GM23338 (cell line): ENCODE measurements at regions not wholly inside any gene's neighbourhood (a gene's known extent, or its start where the extent isn't known, plus 50 kb on each side); places are given as distances from the start of the nearest gene placed in this dataset.

Source experiments
- ATAC-seq: fragments of 200-7000 bp; cut with Tn5 transposase; 3 replicates; pipeline ENCODE4 v1.9.1; 2020
- DNase-seq: peaks from one replicate; pipeline ENCODE4 v3.0.0-alpha.2; 2015; ENCODE audit warnings: low spot score
- H2AFZ ChIP-seq: fragments of 200-600 bp; sonication (generic); 2 replicates; pipeline ENCODE4 v1.8.0; 2016; ENCODE audit warnings: antibody characterized with exemption, mild to moderate bottlenecking, moderate library complexity
- H3F3A ChIP-seq: fragments of 200-600 bp; sonication (generic); replicated peaks from 2 replicates; pipeline ENCODE4 v1.8.0; 2017; ENCODE audit warnings: antibody characterized with exemption, mixed run types, low read depth
- H3K27ac ChIP-seq: fragments of 200-600 bp; sonication (generic); 2 replicates; pipeline ENCODE4 v1.6.1; 2016; ENCODE audit warnings: low read depth
- H3K27me3 ChIP-seq: fragments of 200-600 bp; sonication (generic); 2 replicates; pipeline ENCODE4 v1.8.0; 2016; ENCODE audit warnings: mild to moderate bottlenecking, mixed run types, moderate library complexity; ENCODE audit not compliant: insufficient read depth
- H3K36me3 ChIP-seq: fragments of 200-600 bp; sonication (generic); 2 replicates; pipeline ENCODE4 v1.8.0; 2016; ENCODE audit warnings: mild to moderate bottlenecking; ENCODE audit not compliant: insufficient read depth
- H3K4me1 ChIP-seq: fragments of 200-600 bp; sonication (generic); 2 replicates; pipeline ENCODE4 v1.8.0; 2016; ENCODE audit warnings: mild to moderate bottlenecking, moderate library complexity; ENCODE audit not compliant: insufficient read depth
- H3K4me2 ChIP-seq: fragments of 200-600 bp; sonication (generic); 2 replicates; pipeline ENCODE4 v1.7.1; 2017; ENCODE audit warnings: mixed run types
- H3K4me3 ChIP-seq: fragments of 200-600 bp; sonication (generic); 2 replicates; pipeline ENCODE4 v1.6.1; 2016; ENCODE audit warnings: mixed run types
- H3K79me2 ChIP-seq: fragments of 200-600 bp; sonication (generic); replicated peaks from 2 replicates; pipeline ENCODE4 v1.8.0; 2017; ENCODE audit warnings: mild to moderate bottlenecking; ENCODE audit not compliant: insufficient read depth
- H3K9me2 ChIP-seq: fragments of 200-600 bp; sonication (generic); 2 replicates; pipeline ENCODE4 v1.8.0; 2017; ENCODE audit not compliant: insufficient read depth
- H4K20me1 ChIP-seq: fragments of 200-600 bp; sonication (generic); replicated peaks from 2 replicates; pipeline ENCODE4 v1.8.0; 2017; ENCODE audit warnings: mild to moderate bottlenecking; ENCODE audit not compliant: insufficient read depth
- H3K27ac Mint-ChIP-seq: 2 replicates; pipeline ENCODE4 v1.8.0; 2020; ENCODE audit warnings: inconsistent platforms, mild to moderate bottlenecking, moderate library complexity, mixed read lengths
- H3K27me3 Mint-ChIP-seq: 3 replicates; pipeline ENCODE4 v1.8.0; 2022; ENCODE audit warnings: low read depth, mild to moderate bottlenecking, moderate library complexity, mixed read lengths, inconsistent platforms; ENCODE audit not compliant: insufficient read depth, poor library complexity
- H3K36me3 Mint-ChIP-seq: 3 replicates; pipeline ENCODE4 v1.8.0; 2021; ENCODE audit warnings: low read depth, mild to moderate bottlenecking, inconsistent platforms, moderate library complexity, mixed read lengths
- H3K4me1 Mint-ChIP-seq: 3 replicates; pipeline ENCODE4 v1.8.0; 2020; ENCODE audit warnings: mild to moderate bottlenecking, inconsistent platforms, mixed read lengths
- H3K4me3 Mint-ChIP-seq: 3 replicates; pipeline ENCODE4 v1.8.0; 2021; ENCODE audit warnings: moderate library complexity, mild to moderate bottlenecking, inconsistent platforms, mixed read lengths
- H3K9me3 Mint-ChIP-seq: 3 replicates; pipeline ENCODE4 v1.8.0; 2020; ENCODE audit warnings: moderate library complexity, mild to moderate bottlenecking, inconsistent platforms, mixed read lengths
- CREB1 ChIP-seq: fragments of 250-450 bp; sonication (Bioruptor Pico); IDR thresholded peaks from 2 replicates; pipeline ENCODE4 v1.5.0; 2020; ENCODE audit warnings: low read depth, mild to moderate bottlenecking, moderate library complexity
- CTCF ChIP-seq, 2 experiments: fragments of 200-600 bp in 1 of 2; sonication (generic) in 1 of 2; conservative IDR thresholded peaks; 2 replicates each; pipeline versions ENCODE4 v1.5.1 to v1.6.1; 2016 to 2017; ENCODE audit warnings: antibody characterized with exemption in 2 of 2, low read depth in 2 of 2, mild to moderate bottlenecking in 2 of 2, moderate library complexity in 1 of 2
- ETS1 ChIP-seq: IDR thresholded peaks from 2 replicates; pipeline ENCODE4 v1.6.1; 2016; ENCODE audit warnings: antibody characterized with exemption
- EZH2 ChIP-seq: fragments of 200-600 bp; sonication (generic); IDR thresholded peaks from one replicate; pipeline ENCODE4 v1.8.0; 2017; ENCODE audit warnings: antibody characterized with exemption, mild to moderate bottlenecking, low read depth; ENCODE audit not compliant: unreplicated experiment
- EZH2phosphoT487 ChIP-seq: fragments of 200-600 bp; sonication (generic); IDR thresholded peaks from one replicate; pipeline ENCODE4 v1.8.1; 2018; ENCODE audit warnings: antibody characterized with exemption; ENCODE audit not compliant: unreplicated experiment
- JUNB ChIP-seq: IDR thresholded peaks from one replicate; pipeline ENCODE4 v1.6.1; 2016; ENCODE audit warnings: antibody characterized with exemption; ENCODE audit not compliant: unreplicated experiment
- NANOG ChIP-seq: IDR thresholded peaks from 2 replicates; pipeline ENCODE4 v1.6.1; 2016; ENCODE audit warnings: antibody characterized with exemption, borderline replicate concordance
- POLR2AphosphoS5 ChIP-seq: IDR thresholded peaks from 2 replicates; pipeline ENCODE4 v1.6.1; 2016; ENCODE audit warnings: antibody characterized with exemption, low read depth
- STAT1 ChIP-seq: IDR thresholded peaks from one replicate; pipeline ENCODE4 v1.6.1; 2016; ENCODE audit warnings: antibody characterized with exemption; ENCODE audit not compliant: unreplicated experiment
- ZNF114 ChIP-seq: fragments of 250-450 bp; sonication (Bioruptor Pico); IDR thresholded peaks from 2 replicates; pipeline ENCODE4 v1.5.0; 2020; ENCODE audit warnings: mild to moderate bottlenecking, moderate library complexity
- ZNF331 ChIP-seq: fragments of 250-450 bp; sonication (Bioruptor Pico); IDR thresholded peaks from 2 replicates; pipeline ENCODE4 v1.5.0; 2020; ENCODE audit warnings: low read depth, mild to moderate bottlenecking, moderate library complexity
- TF ChIP-seq, protein P1 (sequence below): fragments of 250-450 bp; sonication (Bioruptor Pico); IDR thresholded peaks from 2 replicates; pipeline ENCODE4 v1.5.0; 2020; ENCODE audit warnings: mild to moderate bottlenecking, moderate library complexity
- TF ChIP-seq, protein P2 (sequence below): IDR thresholded peaks from one replicate; pipeline ENCODE4 v1.6.1; 2018; ENCODE audit warnings: antibody characterized with exemption; ENCODE audit not compliant: unreplicated experiment

DNA sequence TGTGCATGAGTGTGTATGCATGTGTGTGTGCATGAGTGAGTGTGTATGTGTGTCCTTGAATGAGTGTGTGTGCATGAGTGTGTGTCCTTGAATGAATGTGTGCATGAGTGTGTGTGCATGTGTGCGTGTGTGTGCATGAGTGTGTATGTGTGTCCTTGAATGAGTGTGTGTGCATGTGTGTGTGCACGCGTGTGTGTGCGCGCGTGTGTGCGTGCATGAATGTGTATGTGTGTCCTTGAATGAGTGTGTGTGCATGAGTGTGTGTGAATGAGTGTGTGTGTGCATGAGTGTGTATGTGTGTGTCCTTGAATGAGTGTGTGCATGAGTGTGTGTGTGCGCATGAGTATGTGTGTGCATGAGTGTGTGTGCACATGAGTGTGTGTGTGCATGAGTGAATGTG is 271.9 kb downstream of the RNF144A start:
- no peak overlapping the region for H3K4me2 ChIP-seq
- Mint-ChIP-seq H3K4me3 (no peak overlapping the region), H3K27me3 (peaks cover 1% of the 10 kb centered on the region), H3K4me1 (peaks cover 18% of the 10 kb centered on the region; the same call in 2 of the 3 replicates), H3K36me3 (no peaks in the 10 kb centered on the region), H3K9me3 (no peaks in the 10 kb centered on the region; the same call in 2 of the 3 replicates), H3K27ac (no peak overlapping the region)
- H2AFZ ChIP-seq: no peak overlapping the region
- no peaks in the 10 kb centered on the region for H3F3A ChIP-seq
- H3K9me2 ChIP-seq: no peaks in the 10 kb centered on the region
- H3K27me3 ChIP-seq: no peaks in the 10 kb centered on the region
- no peak overlapping the region for H3K4me3 ChIP-seq
- no peak for TF ChIP-seq STAT1
- TF ChIP-seq, protein P1, sequence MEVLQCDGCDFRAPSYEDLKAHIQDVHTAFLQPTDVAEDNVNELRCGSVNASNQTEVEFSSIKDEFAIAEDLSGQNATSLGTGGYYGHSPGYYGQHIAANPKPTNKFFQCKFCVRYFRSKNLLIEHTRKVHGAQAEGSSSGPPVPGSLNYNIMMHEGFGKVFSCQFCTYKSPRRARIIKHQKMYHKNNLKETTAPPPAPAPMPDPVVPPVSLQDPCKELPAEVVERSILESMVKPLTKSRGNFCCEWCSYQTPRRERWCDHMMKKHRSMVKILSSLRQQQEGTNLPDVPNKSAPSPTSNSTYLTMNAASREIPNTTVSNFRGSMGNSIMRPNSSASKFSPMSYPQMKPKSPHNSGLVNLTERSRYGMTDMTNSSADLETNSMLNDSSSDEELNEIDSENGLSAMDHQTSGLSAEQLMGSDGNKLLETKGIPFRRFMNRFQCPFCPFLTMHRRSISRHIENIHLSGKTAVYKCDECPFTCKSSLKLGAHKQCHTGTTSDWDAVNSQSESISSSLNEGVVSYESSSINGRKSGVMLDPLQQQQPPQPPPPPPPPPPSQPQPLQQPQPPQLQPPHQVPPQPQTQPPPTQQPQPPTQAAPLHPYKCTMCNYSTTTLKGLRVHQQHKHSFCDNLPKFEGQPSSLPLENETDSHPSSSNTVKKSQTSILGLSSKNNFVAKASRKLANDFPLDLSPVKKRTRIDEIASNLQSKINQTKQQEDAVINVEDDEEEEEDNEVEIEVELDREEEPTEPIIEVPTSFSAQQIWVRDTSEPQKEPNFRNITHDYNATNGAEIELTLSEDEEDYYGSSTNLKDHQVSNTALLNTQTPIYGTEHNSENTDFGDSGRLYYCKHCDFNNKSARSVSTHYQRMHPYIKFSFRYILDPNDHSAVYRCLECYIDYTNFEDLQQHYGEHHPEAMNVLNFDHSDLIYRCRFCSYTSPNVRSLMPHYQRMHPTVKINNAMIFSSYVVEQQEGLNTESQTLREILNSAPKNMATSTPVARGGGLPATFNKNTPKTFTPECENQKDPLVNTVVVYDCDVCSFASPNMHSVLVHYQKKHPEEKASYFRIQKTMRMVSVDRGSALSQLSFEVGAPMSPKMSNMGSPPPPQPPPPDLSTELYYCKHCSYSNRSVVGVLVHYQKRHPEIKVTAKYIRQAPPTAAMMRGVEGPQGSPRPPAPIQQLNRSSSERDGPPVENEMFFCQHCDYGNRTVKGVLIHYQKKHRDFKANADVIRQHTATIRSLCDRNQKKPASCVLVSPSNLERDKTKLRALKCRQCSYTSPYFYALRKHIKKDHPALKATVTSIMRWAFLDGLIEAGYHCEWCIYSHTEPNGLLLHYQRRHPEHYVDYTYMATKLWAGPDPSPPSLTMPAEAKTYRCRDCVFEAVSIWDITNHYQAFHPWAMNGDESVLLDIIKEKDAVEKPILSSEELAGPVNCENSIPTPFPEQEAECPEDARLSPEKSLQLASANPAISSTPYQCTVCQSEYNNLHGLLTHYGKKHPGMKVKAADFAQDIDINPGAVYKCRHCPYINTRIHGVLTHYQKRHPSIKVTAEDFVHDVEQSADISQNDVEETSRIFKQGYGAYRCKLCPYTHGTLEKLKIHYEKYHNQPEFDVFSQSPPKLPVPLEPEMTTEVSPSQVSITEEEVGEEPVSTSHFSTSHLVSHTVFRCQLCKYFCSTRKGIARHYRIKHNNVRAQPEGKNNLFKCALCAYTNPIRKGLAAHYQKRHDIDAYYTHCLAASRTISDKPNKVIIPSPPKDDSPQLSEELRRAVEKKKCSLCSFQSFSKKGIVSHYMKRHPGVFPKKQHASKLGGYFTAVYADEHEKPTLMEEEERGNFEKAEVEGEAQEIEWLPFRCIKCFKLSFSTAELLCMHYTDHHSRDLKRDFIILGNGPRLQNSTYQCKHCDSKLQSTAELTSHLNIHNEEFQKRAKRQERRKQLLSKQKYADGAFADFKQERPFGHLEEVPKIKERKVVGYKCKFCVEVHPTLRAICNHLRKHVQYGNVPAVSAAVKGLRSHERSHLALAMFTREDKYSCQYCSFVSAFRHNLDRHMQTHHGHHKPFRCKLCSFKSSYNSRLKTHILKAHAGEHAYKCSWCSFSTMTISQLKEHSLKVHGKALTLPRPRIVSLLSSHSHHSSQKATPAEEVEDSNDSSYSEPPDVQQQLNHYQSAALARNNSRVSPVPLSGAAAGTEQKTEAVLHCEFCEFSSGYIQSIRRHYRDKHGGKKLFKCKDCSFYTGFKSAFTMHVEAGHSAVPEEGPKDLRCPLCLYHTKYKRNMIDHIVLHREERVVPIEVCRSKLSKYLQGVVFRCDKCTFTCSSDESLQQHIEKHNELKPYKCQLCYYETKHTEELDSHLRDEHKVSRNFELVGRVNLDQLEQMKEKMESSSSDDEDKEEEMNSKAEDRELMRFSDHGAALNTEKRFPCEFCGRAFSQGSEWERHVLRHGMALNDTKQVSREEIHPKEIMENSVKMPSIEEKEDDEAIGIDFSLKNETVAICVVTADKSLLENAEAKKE (CRISPR knock-in tag): no peak
- TF ChIP-seq ETS1: no peak
- TF ChIP-seq CTCF (conservative IDR thresholded peaks at IDR 0.05; ENCODE audit: low read depth in 2 of 2): no peak
- TF ChIP-seq CREB1: no peak
- TF ChIP-seq, protein P2, sequence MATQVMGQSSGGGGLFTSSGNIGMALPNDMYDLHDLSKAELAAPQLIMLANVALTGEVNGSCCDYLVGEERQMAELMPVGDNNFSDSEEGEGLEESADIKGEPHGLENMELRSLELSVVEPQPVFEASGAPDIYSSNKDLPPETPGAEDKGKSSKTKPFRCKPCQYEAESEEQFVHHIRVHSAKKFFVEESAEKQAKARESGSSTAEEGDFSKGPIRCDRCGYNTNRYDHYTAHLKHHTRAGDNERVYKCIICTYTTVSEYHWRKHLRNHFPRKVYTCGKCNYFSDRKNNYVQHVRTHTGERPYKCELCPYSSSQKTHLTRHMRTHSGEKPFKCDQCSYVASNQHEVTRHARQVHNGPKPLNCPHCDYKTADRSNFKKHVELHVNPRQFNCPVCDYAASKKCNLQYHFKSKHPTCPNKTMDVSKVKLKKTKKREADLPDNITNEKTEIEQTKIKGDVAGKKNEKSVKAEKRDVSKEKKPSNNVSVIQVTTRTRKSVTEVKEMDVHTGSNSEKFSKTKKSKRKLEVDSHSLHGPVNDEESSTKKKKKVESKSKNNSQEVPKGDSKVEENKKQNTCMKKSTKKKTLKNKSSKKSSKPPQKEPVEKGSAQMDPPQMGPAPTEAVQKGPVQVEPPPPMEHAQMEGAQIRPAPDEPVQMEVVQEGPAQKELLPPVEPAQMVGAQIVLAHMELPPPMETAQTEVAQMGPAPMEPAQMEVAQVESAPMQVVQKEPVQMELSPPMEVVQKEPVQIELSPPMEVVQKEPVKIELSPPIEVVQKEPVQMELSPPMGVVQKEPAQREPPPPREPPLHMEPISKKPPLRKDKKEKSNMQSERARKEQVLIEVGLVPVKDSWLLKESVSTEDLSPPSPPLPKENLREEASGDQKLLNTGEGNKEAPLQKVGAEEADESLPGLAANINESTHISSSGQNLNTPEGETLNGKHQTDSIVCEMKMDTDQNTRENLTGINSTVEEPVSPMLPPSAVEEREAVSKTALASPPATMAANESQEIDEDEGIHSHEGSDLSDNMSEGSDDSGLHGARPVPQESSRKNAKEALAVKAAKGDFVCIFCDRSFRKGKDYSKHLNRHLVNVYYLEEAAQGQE: no peak
- TF ChIP-seq JUNB: no peak
- TF ChIP-seq NANOG: no peak
- TF ChIP-seq POLR2AphosphoS5: no peak
- no peak for TF ChIP-seq EZH2phosphoT487
- no peak for TF ChIP-seq EZH2
- no peak for TF ChIP-seq ZNF331 (CRISPR knock-in tag)
- TF ChIP-seq ZNF114: no peak
- no peak overlapping the region for H3K27ac ChIP-seq
- ATAC-seq (no peak), DNase-seq (no peak)
- no peaks in the 10 kb centered on the region for H3K36me3 ChIP-seq
- no peaks in the 10 kb centered on the region for H4K20me1 ChIP-seq
- 0 out of 2 replicates have a peak, but pooled peaks cover 4% of the 10 kb centered on the region for H3K4me1 ChIP-seq
- no peaks in the 10 kb centered on the region for H3K79me2 ChIP-seq
